ENCODE measurements at regions not wholly inside any gene's neighbourhood (a gene's known extent, or its start where the extent isn't known, plus 50 kb on each side); places are given as distances from the start of the nearest gene placed in this dataset.

GRCh38 chr2:59833941-59834340 is 719.5 kb downstream of the BCL11A start:
- no CpG with 5 or more reads among the region's 3 CpGs for WGBS (ENCODE audit: insufficient coverage)
- Mint-ChIP-seq H3K4me1 (no peaks in the 10 kb centered on the region), H3K27me3 (peaks cover 3% of the 10 kb centered on the region), H3K4me3 (no peak overlapping the region), H3K27ac (no peak overlapping the region), H3K9me3 (ENCODE audit: insufficient read depth) (peaks cover 4% of the 10 kb centered on the region)
- CTCF ChIA-PET: no interaction called here
- ATAC-seq (ENCODE audit: low read depth): no peak
- Histone ChIP-seq H3K4me1 (ENCODE audit: control insufficient read depth in 2 of 2, insufficient read depth in 2 of 2, low read length in 2 of 2) (no peaks in the 10 kb centered on the region), H3K9ac (ENCODE audit: low read length) (no peak overlapping the region), H3K4me2 (replicated peaks; ENCODE audit: low read depth, low read length, poor library complexity, severe bottlenecking) (no peak overlapping the region), H3K27ac (ENCODE audit: low read length in 2 of 2) (no peak overlapping the region), H3K79me2 (ENCODE audit: control insufficient read depth, insufficient read depth, low read length) (no peaks in the 10 kb centered on the region), H3K36me3 (replicated peaks in 1 of 2; ENCODE audit: control extremely low read depth in 1 of 2, control insufficient read depth in 1 of 2, extremely low read depth in 1 of 2, insufficient read depth in 2 of 2, low read length in 1 of 2) (no peaks in the 10 kb centered on the region), H4K20me1 (ENCODE audit: control insufficient read depth, insufficient read depth, low read length, poor library complexity, severe bottlenecking) (no peaks in the 10 kb centered on the region), H3K27me3 (replicated peaks in 1 of 4; ENCODE audit: control extremely low read depth in 1 of 4, control insufficient read depth in 3 of 4, insufficient read depth in 4 of 4, low read length in 3 of 4) (no peaks in the 10 kb centered on the region), H2AFZ (ENCODE audit: insufficient read depth, low read depth, low read length, poor library complexity, severe bottlenecking) (no peak overlapping the region), H3K9me3 (ENCODE audit: control extremely low read depth in 1 of 3, control insufficient read depth in 2 of 3, insufficient read depth in 1 of 3, low read length in 2 of 3) (no peaks in the 10 kb centered on the region), H3K4me3 (ENCODE audit: control extremely low read depth in 1 of 5, extremely low read depth in 1 of 5, insufficient read depth in 1 of 5, low read depth in 2 of 5, low read length in 4 of 5) (no peak overlapping the region)
- POLR2A ChIA-PET: no interaction called here
- TF ChIP-seq CTCF (IDR thresholded peaks at IDR 0.05): no peak
- no peak for DNase-seq
- intact Hi-C loops (cut with micrococcal nuclease): no loop called here

GRCh38 chr2:59830601-59831000 is 722.9 kb downstream of the BCL11A start:
- H3K4me1 Mint-ChIP-seq: no peaks in the 10 kb centered on the region
- Histone ChIP-seq H3K9me3 (ENCODE audit: control extremely low read depth in 1 of 3, control insufficient read depth in 2 of 3, insufficient read depth in 1 of 3, low read length in 2 of 3) (no peaks in the 10 kb centered on the region), H3K79me2 (ENCODE audit: control insufficient read depth, insufficient read depth, low read length) (no peaks in the 10 kb centered on the region), H3K36me3 (replicated peaks in 1 of 2; ENCODE audit: control extremely low read depth in 1 of 2, control insufficient read depth in 1 of 2, extremely low read depth in 1 of 2, insufficient read depth in 2 of 2, low read length in 1 of 2) (no peaks in the 10 kb centered on the region), H3K4me1 (ENCODE audit: control insufficient read depth in 2 of 2, insufficient read depth in 2 of 2, low read length in 2 of 2) (no peaks in the 10 kb centered on the region), H3K27ac (ENCODE audit: low read length in 2 of 2) (no peak overlapping the region), H3K27me3 (replicated peaks in 1 of 4; ENCODE audit: control extremely low read depth in 1 of 4, control insufficient read depth in 3 of 4, insufficient read depth in 4 of 4, low read length in 3 of 4) (no peaks in the 10 kb centered on the region), H2AFZ (ENCODE audit: insufficient read depth, low read depth, low read length, poor library complexity, severe bottlenecking) (no peak overlapping the region), H4K20me1 (ENCODE audit: control insufficient read depth, insufficient read depth, low read length, poor library complexity, severe bottlenecking) (no peaks in the 10 kb centered on the region), H3K4me3 (ENCODE audit: control extremely low read depth in 1 of 5, extremely low read depth in 1 of 5, insufficient read depth in 1 of 5, low read depth in 2 of 5, low read length in 4 of 5) (no peak overlapping the region), H3K9ac (ENCODE audit: low read length) (no peak overlapping the region), H3K4me2 (replicated peaks; ENCODE audit: low read depth, low read length, poor library complexity, severe bottlenecking) (no peak overlapping the region)
- ChIA-PET CTCF (no interaction called here), POLR2A (no interaction called here)
- 100% methylated on average over 2 of the region's 6 CpGs for WGBS (ENCODE audit: insufficient coverage)
- peaks cover 4% of the 10 kb centered on the region for H3K9me3 Mint-ChIP-seq (ENCODE audit: insufficient read depth)
- intact Hi-C loops (cut with micrococcal nuclease): no loop called here
- ATAC-seq (ENCODE audit: low read depth) (no peak), DNase-seq (no peak)
- TF ChIP-seq EZH2 (IDR thresholded peaks at IDR 0.05; ENCODE audit: borderline replicate concordance, insufficient read depth, low read depth, low read length, poor library complexity, severe bottlenecking) (no peak), CTCF (IDR thresholded peaks at IDR 0.05) (no peak)
- no peak overlapping the region for H3K4me3 Mint-ChIP-seq
- peaks cover 3% of the 10 kb centered on the region for H3K27me3 Mint-ChIP-seq
- H3K27ac Mint-ChIP-seq: no peak overlapping the region
